GM19395 (cell line): ENCODE measurements at regions not wholly inside any gene's neighbourhood (a gene's known extent, or its start where the extent isn't known, plus 50 kb on each side); places are given as distances from the start of the nearest gene placed in this dataset.

Experiments used
- ATAC-seq: cut with Tn5 transposase; IDR thresholded peaks from one replicate; pipeline ENCODE4 v1.9.1; 2021; ENCODE audit warnings: mild to moderate bottlenecking, moderate library complexity; ENCODE audit not compliant: unreplicated experiment

DNA sequence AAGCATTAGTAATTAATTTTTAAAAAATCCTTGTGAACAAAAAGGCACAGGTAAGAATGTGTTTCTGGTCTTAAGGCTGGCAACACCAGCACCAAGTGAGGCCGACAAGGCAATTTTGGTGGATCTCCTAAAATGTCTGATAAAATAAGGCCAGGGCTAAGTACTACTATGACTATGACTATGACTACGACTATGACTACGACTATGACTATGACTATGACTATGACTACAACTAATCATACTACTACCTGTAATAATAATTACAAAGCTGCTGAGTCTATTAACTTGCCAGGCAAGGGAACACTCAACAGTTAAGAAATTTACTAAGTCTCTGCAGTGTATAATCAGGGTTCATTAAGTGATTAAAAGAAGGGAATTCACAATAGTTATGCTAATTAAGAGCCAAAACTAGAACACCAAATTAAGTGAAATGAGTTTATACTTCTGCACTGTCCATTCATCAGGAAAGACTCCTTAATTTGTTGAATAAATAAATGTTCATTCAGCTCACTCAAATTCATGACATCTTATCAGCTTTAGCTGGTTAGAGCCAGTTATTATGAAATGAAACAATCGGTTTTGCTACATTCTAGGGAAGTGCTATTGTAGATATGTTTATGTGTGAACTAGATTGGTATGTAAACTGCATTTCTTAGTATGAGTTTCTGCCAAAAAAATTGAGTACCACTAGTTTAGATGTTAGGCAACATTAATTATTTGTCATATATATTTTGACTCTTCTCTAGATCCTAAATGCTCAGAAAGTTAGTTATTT lies 1626.2 kb upstream of the PCDH20 start:
- no peak for ATAC-seq

DNA sequence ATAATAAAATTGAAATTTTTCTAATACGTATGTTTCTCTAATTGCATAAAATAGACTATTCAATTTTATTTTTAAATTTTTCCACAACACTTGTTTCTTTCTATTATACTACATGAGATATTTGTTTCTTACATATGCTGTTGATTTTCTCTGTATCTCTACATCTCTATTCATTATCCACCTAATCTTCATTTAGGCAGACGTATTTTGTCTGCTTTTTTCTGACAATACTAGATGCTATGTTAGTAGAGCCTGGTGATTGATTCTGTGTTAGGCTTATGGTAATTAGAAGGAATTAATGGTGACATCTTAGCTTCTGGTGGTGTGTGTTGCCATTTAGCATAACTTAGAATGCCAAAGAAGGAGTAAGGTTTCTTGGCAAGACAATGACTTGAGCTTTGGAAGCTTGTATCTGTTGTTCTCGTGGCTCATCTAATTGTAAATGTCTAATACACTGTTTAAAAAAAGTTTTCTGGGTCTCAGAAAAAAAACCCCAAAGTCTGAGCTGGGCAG lies 1610.7 kb upstream of the PCDH20 start:
- no peak for ATAC-seq

DNA sequence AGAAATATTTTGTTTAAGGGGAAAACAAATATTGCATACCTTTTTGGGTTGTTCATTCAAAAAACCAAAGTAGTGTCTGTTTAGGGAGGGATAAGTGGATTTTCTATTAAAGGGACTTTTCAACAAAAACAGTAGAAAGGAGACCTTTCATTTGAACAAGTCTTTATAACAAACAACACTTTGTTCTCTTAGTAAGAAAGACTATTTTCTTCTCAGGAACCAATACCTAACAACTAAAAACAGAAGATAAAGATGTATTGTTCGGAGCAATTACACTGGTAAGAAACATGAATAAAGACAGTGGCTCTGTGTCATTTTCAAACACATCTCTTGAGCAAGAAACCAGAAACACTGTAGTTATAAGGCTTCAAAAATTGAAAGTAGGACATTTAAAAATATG lies 1610.1 kb upstream of the PCDH20 start:
- ATAC-seq, result no peak

DNA sequence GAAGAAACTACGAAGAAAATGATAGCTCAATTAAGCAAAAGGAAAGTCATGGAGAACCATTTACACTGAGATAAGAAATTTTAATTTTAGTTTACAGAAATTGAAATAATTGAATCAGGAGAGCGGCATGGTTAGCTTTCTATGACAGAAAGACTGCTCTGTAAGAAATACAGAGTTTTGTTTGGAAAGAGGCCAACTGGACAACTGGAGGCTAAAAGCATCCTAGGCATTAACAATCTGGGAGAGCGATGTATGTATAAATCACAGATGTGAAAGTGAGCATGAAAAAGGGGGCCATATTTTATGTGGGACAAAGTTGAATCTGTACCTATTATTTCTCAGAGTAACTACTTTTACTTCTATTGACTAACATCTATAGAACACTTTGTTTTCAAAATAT lies 1608.8 kb upstream of the PCDH20 start:
- ATAC-seq, result no peak

DNA sequence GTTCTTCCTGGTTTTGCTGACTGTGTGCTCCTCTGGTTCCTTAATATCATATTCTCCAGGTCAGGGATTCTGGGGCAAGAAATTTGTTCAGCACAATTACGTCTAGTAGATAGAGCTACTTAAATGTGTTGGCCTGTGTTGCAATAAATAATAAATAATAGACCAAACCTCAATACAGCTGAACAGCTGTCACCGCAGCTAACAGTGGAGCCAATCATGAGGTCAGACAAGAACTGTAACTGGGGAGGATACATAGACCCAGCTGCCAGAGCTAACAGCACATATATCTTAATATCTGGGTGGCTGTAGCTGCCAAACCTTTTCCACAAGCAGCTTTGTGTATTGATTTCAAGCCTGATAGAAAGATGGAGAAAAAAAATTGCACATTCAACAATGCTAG lies 1596.3 kb upstream of the PCDH20 start:
- no peak for ATAC-seq

DNA sequence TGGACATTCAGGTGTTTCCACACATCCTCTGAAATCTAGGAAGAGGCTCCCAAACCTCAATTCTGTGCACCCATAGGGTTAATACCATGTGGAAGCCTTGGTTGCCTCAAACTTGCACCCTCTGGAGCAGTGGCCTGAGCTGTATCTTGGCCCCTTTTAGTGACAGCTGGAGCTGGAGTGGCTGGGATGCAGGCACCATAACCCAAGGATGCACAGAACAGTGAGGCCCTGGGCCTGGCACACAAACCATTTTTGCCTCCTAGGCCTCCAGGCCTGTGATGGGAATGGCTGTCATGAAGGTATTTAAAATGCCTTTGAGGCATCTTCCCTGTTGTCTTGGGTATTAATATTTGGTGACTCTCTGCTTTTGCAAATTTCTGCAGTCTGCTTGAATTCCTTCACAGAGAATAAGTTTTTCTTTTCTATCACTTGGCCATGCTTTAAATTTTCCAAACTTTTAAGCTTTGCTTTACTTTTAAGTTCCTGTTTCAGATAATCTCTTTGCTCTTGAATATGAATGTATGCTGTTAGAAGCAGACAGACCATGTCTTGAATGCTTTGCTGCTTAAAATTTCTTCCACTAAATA lies 1594.5 kb upstream of the PCDH20 start:
- no peak for ATAC-seq

DNA sequence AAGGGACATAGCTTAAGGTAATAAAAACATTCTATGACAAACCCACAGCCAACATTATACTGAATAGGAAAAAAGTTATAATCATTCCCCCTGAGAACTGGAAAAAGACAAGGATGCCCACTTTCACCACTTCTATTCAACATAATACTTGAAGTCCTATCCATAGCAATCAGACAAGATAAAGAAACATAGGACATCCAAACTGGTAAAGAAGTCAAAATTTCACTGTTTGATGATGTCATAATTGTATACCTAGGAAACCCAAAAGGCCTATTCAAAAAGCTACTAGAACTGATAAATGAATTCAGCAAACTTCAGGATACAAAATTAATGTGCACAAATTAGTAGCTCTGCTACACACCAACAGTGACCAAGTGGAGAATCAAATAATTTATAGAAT lies 1590.0 kb upstream of the PCDH20 start:
- ATAC-seq, result no peak

DNA sequence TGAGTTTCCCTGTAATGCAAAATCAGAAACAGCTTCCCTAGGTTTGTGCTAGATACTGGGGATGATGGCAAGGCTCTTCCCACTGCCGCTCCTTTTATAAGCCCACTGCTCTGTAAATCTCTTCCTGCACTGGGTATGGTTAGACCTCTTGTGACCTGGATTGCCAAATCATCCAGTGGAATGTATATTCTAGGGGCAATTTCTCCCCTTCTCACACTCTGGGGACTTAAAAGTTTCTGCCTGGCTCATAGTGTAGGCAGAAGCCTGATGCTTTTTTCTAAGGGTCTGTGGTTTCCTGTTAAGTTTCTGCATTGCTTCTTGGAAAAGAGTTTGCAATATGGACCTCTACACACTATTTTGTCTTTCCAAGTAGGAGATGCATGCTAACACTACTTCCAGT lies 1582.0 kb upstream of the PCDH20 start:
- ATAC-seq, result no peak

DNA sequence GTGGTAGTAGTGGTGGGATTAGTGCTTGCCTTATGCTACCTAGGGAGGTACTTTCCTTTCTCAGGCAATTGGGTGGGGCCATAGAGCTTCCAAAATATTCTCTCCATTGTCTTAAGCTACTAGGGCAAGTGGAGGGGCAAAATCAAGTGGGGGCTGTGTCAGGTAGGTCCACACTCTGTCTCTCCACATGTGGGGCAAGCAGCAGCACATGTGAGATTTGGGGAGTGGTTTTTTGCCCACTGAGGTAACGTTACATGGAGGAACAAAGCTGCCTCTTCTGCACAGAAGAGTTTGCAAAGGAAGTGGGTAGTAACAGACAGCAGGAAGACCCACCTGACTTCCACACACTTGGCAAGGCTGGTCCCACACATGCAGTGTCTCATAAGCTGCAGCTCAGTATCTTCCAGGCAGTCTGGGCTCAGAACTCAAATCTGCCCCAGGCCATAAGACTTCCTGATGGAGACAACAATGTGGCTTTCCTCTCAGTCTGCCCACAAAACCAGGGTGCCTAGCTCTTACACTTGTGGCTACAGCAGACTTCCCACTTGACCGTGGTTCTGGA lies 1581.5 kb upstream of the PCDH20 start:
- no peak for ATAC-seq

DNA sequence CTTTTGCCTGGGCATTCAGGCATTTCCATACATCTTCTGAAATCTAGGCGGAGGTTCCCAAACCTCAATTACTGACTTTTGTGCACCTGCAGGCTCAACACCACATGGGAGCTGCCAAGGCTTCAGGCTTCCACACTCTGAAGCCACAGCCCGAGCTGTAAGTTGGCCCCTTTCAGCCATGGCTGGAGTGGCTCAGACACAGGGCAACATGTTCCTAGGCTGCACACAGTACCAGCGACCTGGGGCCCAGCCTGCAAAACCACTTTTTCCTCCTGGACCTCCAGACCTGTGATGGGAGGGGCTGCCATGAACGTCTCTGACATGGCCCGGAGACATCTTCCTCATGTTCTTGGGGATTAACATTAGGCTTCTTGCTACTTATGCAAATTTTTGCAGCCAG lies 1558.2 kb upstream of the PCDH20 start:
- ATAC-seq, result no peak

DNA sequence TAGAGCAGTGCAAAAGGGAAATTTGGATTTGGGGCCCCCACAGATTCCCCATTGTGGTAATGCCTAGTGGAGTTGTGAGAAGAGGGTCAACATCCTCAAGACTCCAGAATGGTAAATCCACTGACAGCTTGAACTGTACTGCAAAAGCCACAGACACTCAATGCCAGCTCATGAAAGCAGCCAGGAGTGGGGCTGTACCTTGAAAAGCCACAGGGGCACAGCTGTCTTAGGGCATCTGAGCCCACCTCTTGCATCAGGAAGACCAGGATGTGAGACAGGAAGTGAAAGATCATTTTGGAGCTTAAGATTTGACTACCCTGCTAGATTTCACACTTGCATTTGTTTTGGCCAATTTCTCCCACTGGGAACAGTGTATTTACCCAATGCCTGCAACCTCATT lies 1548.9 kb upstream of the PCDH20 start:
- ATAC-seq, result no peak

DNA sequence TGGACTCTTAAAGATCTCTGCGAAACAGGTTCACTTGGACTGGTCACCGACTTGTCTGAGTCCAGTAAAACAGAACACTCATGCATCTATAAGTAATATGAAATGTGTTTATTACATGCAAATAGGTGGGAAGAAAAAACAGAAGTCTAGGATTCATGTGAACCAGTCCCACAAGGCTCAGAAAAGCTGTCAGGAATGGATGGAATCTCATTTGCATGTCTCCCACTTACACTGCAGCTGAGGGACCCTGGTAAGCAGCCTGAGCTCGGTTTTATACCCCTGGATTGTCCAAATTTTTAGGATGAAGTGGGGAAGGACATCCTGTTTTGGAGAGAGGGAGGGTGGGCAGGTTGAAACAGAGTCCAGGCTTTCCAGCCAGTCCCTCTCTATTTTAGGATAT lies 1545.1 kb upstream of the PCDH20 start:
- ATAC-seq, result no peak

DNA sequence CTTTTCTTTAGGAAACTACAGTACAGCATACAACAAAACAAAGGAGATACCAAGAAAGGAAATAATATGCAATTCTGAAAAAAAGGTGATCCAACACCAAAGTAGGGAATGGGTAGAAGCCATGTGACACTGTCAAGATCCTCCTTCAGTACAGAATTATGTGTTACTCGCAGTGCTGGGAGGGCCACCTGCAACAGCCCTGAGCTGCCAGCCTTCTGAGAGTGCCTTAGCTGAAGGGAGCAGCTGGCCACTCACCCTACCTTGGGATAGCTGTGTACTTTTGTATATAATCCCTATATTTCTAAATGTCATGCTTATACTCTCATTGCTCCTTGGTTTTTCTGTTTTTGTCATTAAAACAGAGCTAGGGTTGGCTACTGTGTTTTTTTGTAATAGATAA lies 1518.2 kb upstream of the PCDH20 start:
- no peak for ATAC-seq

DNA sequence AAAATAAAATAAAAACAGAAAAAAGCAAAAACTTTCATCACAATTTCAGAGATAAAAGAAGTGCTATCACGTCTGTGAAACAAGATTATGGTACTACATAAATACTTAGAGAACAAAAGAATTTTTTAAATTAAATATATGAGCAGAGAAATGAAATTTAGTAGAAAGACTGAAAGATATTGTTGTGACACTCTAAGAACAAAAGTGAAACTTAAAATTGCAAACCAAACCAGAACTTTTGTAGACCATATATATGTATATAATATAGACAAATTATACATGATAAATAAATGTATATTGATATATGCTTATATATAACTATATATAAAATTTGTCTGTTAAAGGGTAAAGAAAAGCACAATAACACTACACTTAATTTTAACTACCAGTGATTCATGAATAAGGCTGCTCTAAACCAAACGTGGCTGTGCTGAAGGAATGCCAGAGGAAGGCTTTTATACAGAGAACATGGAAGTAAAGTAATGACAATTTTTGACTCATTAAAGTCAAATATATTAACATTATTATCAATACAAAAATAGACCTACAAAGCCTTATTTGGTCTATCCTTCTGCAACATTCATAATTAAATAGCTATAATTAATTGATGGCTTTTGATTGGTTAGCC lies 1516.7 kb upstream of the PCDH20 start:
- no peak for ATAC-seq

DNA sequence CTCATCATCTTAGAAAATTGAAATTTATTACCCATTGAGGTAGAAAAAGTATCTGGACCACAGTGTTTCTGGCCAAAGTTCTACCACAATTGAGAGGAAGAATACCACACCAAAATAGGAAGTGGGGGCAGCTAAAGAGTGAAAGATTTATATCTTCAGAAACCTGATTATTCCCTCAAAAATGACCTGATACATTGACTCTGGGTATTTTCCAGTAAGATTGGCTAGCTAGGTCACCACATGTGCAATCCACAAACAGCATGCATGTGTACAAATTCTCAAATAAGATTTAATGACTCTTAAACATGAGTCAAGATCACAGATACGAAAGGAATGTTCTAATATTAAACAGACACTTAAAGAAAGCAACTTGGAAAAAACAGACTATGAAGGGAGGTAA lies 1516.2 kb upstream of the PCDH20 start:
- ATAC-seq, result no peak

DNA sequence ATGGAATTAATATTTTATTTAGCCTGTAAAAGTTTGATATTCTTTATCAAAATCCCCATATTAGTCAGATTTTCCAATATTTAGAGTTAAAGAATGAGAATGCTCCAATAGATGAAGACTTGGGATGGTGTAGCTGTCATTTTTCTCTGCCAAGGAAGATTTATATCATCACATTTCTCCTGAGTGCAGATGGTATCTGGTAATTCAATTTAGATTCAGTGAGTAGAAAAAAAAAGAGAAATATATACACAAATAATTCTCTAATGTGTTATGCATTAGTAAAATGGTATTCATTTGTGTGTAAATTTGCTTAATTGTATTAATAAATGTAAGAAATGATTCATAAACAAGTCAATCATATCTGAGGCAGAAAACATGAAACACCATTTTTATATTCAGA lies 1508.7 kb upstream of the PCDH20 start:
- no peak for ATAC-seq

DNA sequence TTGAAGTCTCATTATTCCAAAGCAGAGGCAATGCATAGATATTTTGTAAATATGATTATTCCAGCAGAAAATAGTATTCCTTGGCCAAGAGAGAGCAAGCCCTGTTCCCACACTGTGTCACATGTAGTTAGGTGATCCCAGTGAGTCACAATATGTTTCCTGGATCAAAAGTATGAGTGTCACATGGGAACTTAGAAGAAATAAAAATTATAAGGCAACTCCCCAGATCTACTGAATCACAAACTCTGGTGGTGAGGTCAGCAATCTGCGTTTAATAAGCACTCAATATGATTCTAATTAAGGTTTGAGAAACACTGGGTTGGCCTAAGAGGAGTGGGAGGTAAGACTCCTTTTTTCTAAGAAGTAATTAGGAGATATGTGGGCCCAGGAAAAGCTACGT lies 1504.5 kb upstream of the PCDH20 start:
- no peak for ATAC-seq

DNA sequence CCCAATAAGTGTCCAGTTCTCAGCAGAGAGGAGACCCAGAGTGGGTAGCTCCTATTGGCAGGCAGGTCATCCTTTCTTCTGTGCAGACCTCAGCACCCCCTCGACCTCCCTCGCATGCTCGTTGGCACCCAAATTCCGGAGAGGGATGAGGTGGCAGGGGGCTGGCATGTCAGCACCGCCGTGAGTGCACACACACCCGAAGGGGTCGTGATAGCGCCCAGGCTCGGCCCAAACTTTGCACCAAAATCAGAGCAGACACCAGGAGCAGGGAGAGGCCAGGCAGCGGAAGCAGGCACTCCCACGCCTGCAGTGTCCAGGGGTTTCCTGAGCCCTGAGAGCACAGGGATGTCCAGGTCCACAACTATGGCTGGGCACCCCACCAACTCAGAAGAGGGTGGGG lies 1503.8 kb upstream of the PCDH20 start:
- ATAC-seq, result no peak

DNA sequence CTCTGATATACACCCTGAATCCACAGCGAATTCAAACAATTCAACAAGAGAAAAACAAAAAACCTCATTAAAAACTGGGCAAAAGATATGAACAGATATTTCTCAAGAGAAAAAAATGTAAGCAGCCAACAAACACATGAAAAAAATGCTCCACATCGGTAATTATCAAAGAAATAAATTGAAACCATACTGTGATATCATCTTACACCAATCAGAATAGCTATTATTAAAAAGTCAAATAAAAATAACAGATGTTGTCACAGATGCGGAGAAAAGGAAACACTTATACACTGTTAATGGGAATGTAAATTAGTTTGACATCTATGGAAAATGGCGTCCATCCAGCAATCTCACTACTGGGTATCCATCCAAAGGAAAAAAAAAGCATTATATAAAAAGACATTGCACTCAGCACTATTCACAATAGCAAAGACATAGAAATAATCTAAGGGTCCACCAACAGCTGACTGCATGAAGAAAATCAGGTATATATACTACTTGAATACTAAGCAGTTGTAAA lies 1495.0 kb upstream of the PCDH20 start:
- ATAC-seq, result no peak

DNA sequence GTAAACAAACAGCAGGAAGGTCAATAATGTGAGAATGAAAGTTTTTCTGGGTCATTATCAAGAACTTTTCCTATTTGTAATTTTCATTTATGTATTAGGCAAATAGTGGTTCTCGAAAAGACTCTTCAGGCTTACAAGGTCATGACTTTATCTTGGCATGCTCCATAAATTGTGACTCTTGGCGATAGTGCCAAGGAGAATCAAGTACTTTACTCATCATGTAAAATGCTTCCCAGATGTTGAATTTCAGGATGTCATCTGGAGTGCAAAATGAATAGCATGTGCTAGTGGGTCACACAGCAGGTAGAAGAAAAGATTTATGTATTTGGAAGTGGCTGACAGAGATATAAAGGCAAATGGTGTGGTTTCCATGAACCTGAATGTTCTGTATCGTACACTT lies 1492.7 kb upstream of the PCDH20 start:
- no peak for ATAC-seq

DNA sequence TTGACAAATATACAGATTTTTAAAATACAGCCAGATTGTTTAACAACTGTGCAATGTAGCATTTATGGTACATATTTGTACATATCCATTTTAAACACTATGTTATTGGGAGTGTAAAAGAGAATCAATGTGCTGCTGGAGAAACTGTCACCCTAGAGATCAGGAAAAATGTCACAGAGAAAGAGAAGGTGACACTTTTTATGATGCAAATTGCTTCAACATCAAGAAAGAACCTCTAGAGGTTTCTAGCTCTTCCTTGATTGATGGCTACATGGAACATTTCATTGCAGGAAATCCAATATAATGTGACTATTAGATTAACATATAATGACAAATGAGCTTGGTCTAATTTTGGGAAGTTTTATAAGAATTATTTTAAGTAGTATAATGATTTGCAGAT lies 1491.2 kb upstream of the PCDH20 start:
- ATAC-seq, result no peak

DNA sequence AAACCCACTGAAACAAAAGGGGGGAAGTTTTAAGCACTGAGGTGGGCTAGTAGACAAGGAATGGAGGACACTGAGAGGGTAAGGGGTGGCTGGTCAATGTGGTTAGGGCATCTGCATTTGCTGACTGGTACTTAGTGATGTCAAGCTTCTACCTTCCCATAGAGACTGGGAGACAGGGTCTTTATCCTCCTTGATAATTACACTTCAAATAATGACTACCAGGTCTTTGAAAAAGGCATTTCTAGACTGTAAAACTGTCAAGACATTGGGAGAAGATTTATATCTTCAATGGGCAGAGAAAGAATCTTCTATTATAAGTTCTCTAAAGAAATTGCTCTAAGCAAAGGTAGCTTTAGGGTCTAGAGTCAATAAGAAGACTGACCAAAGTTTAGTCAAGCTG lies 1490.8 kb upstream of the PCDH20 start:
- ATAC-seq, result no peak
